ENCODE measurements at regions not wholly inside any gene's neighbourhood (a gene's known extent, or its start where the extent isn't known, plus 50 kb on each side); places are given as distances from the start of the nearest gene placed in this dataset.

GRCh38 chr11:116638463-116638862, 134.3 kb downstream of the BUD13 start:
- TF ChIP-seq, protein P1, sequence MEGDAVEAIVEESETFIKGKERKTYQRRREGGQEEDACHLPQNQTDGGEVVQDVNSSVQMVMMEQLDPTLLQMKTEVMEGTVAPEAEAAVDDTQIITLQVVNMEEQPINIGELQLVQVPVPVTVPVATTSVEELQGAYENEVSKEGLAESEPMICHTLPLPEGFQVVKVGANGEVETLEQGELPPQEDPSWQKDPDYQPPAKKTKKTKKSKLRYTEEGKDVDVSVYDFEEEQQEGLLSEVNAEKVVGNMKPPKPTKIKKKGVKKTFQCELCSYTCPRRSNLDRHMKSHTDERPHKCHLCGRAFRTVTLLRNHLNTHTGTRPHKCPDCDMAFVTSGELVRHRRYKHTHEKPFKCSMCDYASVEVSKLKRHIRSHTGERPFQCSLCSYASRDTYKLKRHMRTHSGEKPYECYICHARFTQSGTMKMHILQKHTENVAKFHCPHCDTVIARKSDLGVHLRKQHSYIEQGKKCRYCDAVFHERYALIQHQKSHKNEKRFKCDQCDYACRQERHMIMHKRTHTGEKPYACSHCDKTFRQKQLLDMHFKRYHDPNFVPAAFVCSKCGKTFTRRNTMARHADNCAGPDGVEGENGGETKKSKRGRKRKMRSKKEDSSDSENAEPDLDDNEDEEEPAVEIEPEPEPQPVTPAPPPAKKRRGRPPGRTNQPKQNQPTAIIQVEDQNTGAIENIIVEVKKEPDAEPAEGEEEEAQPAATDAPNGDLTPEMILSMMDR (IDR thresholded peaks at IDR 0.05) = no peak
- no peak for TF ChIP-seq POLR2A (IDR thresholded peaks at IDR 0.05)

All from esophagus squamous epithelium (tissue), 4 donors.